Stimulated activated CD4-positive, alpha-beta T cell treated with anti-CD3 and anti-CD28 coated beads, Interleukin-4, amount 100 ng/mL, for 1 hour (primary cell): ENCODE measurements at regions not wholly inside any gene's neighbourhood (a gene's known extent, or its start where the extent isn't known, plus 50 kb on each side); places are given as distances from the start of the nearest gene placed in this dataset.
A peak's percentile ranks its signal among the peaks of the same experiment; 100 is the strongest.
"Not testable (repeated sequence)": the region's sequence is repeated elsewhere in the genome, so short reads cannot be mapped to it uniquely, and the experiment has no call there.

ENCODE experiments used
- DNase-seq: peaks from one replicate; pipeline ENCODE4 v3.0.0-alpha.2; 2020

- DNase-seq = no peak
Observed at GRCh38 chr3:124619887-124620599, 110.2 kb upstream of the UMPS start.

- peak; percentile 4 for DNase-seq
Observed at GRCh38 chr3:124620600-124621063, 109.6 kb upstream of the UMPS start.

GRCh38 chr3:124621498-124621897, 108.8 kb upstream of the UMPS start:
- DNase-seq = no peak

GRCh38 chr3:124625074-124625473, 105.2 kb upstream of the UMPS start:
- DNase-seq = no peak

- no peak for DNase-seq
Observed at GRCh38 chr3:124627501-124627908, 102.7 kb upstream of the UMPS start.

- no peak for DNase-seq
Observed at GRCh38 chr3:124628863-124629262, 101.4 kb upstream of the UMPS start.

GRCh38 chr3:124629497-124629896, 100.8 kb upstream of the UMPS start:
- no peak for DNase-seq

GRCh38 chr3:124630960-124631359, 99.3 kb upstream of the UMPS start:
- no peak for DNase-seq

GRCh38 chr3:124631727-124632126, 98.5 kb upstream of the UMPS start:
- no peak for DNase-seq

GRCh38 chr3:124632566-124633140, 97.6 kb upstream of the UMPS start:
- DNase-seq = no peak

- DNase-seq = no peak
Observed at GRCh38 chr3:124633524-124633923, 96.7 kb upstream of the UMPS start.

- no peak for DNase-seq
Observed at GRCh38 chr3:124634210-124635168, 95.8 kb upstream of the UMPS start.

GRCh38 chr3:124635169-124635539, 95.1 kb upstream of the UMPS start:
- no peak for DNase-seq

GRCh38 chr3:124636101-124636862, 94.0 kb upstream of the UMPS start:
- DNase-seq = no peak

- DNase-seq = no peak
Observed at GRCh38 chr3:124636863-124637296, 93.4 kb upstream of the UMPS start.

- DNase-seq = no peak
Observed at GRCh38 chr3:124639406-124640237, 90.6 kb upstream of the UMPS start.

GRCh38 chr3:124640635-124641306, 89.5 kb upstream of the UMPS start:
- no peak for DNase-seq

GRCh38 chr3:124643453-124643852, 86.8 kb upstream of the UMPS start:
- DNase-seq = no peak

GRCh38 chr3:124646186-124646585, 84.1 kb upstream of the UMPS start:
- DNase-seq = not testable (repeated sequence)

GRCh38 chr3:124648551-124648950, 81.7 kb upstream of the UMPS start:
- no peak for DNase-seq

GRCh38 chr3:124650798-124651197, 79.5 kb upstream of the UMPS start:
- no peak for DNase-seq
